ENCODE measurements at regions not wholly inside any gene's neighbourhood (a gene's known extent, or its start where the extent isn't known, plus 50 kb on each side); places are given as distances from the start of the nearest gene placed in this dataset.
A peak's percentile ranks its signal among the peaks of the same experiment; 100 is the strongest.

DNA sequence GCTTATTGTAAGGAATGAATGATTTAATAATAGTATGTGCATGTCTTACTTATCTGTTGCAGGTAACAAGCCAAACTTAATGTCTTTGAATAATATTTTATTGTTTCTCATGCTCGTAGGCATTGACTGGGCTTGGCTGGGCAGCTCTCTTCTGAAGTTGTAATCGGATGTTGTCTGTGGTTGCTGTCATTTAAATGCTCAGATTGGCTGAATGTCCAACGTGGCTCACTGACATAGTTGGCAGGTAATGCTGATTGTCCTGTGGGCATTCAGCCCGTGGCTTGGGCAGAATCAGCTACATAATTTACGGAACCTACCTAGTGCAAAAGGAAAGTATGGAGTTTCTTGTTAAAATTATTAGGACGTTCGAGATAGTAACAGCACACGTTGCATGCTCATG is 297.4 kb upstream of the GBE1 start:
- DNase-seq, result no peak

DNA sequence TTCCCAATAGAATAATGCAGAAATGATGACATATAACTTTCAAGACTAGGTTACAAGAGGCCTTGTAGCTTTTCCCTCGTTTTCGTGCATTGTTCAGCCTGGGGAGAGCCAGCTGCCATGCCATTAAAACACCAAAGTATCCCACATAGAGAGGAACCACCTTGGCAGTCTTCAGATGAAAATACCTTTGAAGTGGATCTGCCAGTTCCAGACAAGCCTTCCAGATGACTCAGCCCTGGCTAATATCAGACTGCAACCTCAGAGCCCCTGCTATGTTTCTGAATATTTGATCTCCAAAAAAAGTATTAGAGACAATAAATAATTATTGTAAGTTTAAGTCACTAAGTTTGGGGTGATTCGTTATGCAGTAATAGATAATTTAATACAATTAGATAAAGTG is 294.3 kb upstream of the GBE1 start:
- DNase-seq, result no peak

DNA sequence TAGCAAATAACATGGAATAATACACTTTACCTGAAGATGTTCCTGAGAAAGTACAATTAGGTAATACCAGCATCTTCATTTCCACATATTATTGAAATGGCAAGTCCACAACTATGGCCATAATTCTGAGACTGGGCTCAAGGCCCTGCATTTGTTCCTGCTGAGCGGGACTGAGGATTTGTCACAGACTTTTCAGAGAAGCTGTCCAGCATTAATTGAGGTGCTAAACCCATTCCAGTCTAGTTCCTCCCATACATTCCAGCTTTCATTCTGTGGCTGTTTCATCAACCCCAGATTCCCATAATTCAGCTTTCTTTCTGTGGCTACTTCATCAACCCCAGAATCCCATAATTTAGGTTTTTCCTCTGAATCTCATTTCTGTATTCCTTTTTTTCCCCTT is 293.4 kb upstream of the GBE1 start:
- DNase-seq, result no peak

DNA sequence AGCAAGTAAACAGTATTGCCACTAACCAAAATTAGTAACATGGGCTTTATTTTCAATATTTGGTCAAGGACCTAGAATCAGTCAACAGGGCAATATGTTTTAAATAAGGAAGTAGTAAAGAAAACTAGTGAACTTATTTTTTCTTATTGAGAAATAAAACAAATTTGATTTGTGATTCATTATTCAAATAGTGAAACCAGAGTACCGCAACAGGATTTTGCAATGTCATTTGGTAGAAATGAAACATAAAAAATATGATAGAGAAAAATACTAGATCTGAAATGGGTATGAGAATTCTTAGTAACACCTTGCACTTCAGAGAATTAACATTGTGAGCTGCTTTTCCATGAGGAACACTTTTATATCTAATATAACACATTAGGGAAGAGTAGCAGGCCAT is 291.8 kb upstream of the GBE1 start:
- DNase-seq, result no peak

- DNase-seq, result no peak
These were observed 288.9 kb upstream of the GBE1 start for GRCh38 chr3:82050382-82050781.

DNA sequence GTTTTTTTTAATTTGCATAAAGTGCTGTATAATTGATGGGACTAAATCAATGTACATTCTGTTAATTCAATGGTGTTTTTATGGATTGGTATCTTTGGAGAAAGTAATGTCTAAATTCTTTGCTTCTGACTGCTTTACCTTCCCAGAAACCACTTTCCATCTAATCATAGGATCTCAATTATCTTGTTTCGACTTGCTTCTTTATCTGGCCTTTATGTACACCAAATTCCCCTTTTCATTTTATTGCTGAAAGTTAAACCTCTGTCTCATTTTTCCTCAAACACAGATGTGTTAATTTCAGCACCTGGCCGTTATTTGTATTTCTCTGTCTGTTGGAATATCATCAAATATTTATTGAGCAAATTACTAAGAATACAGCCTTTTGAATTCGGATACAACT is 287.3 kb upstream of the GBE1 start:
- no peak for DNase-seq

GRCh38 chr3:82044930-82045705 is 283.7 kb upstream of the GBE1 start:
- DNase-seq, result no peak

- DNase-seq, result peak; percentile 8
These were observed 277.1 kb upstream of the GBE1 start for GRCh38 chr3:82038556-82038955.

DNA sequence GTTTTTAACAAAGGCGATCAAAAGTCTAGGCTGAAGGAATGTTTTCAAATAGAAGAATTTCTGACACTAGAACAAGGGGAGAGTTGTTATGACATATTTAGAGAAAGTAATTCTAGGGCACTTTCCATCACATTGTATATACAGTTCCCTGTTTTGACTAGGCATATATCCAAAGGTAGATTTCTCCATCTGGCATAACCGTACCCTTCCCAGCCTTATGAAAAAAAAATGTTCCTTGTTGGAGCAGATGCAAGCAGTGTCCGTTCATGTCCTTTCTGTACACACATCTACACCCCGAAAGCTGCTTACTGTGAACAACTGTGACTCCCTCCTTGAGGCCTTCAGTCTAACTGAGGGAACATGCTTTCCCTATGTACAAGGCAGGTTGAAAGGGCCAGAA is 271.7 kb upstream of the GBE1 start:
- DNase-seq, result no peak

DNA sequence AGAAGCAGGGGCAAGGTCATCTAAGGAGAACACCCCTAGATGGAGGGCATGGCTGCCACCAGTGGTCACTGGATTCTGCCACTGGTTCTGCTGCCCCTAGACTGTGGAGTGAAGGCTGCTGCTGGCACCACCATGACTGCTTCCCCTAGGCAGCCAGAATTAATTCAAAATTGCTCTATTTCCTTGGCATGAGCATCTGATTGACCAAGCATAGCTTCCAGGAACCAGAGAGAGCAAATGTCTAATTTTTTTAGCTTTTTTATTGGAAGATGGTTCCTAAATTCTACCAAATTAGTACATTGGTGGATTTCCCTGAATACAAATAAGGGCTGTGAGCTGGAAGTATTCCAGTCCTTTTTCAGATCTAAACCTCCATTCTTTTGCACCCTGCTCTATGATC is 270.2 kb upstream of the GBE1 start:
- DNase-seq, result no peak

GRCh38 chr3:82030916-82031315 is 269.5 kb upstream of the GBE1 start:
- no peak for DNase-seq

GRCh38 chr3:82022836-82023235 is 261.4 kb upstream of the GBE1 start:
- no peak for DNase-seq

DNA sequence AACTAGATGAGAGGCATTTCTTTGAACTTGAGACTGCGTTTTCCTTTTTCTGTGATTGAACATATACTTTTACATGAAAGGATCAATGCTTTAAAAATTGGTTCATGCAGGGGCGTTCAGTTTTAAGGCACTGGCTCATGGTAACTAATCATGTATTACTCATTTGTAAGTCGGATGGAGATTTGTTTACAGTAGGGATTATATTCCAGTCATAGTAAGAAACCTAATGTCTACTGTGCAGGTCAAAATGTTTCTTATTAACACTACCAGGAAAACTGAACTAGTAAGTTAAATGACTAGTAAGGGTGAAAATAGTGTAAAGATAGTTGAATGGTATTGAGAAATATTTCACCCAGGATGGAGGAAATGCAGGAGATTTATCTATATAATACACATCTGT is 258.8 kb upstream of the GBE1 start:
- DNase-seq, result no peak

- DNase-seq, result no peak
These were observed 253.8 kb upstream of the GBE1 start for GRCh38 chr3:82015241-82015640.

GRCh38 chr3:82012775-82013174 is 251.3 kb upstream of the GBE1 start:
- DNase-seq, result no peak

GRCh38 chr3:82011336-82011735 is 249.9 kb upstream of the GBE1 start:
- no peak for DNase-seq

GRCh38 chr3:82005266-82005665 is 243.8 kb upstream of the GBE1 start:
- no peak for DNase-seq

DNA sequence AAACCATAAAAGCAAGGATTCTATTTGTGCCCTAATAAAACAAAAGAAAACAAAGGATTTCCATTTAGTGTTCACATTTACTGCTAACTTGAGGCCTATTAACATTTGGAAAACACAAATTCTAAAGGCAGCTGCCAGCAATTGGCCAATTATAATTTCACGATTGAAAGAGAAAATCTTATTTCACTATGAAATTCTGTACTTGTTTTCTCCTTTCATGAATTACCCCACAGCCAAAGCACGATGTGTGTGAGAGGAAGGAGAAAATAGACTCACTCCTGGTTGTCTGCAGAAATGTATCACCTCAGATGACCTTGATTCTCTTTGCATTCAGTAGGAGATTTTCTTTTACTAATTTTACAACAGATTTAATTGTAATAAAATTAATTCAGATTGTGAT is 242.8 kb upstream of the GBE1 start:
- DNase-seq, result no peak

DNA sequence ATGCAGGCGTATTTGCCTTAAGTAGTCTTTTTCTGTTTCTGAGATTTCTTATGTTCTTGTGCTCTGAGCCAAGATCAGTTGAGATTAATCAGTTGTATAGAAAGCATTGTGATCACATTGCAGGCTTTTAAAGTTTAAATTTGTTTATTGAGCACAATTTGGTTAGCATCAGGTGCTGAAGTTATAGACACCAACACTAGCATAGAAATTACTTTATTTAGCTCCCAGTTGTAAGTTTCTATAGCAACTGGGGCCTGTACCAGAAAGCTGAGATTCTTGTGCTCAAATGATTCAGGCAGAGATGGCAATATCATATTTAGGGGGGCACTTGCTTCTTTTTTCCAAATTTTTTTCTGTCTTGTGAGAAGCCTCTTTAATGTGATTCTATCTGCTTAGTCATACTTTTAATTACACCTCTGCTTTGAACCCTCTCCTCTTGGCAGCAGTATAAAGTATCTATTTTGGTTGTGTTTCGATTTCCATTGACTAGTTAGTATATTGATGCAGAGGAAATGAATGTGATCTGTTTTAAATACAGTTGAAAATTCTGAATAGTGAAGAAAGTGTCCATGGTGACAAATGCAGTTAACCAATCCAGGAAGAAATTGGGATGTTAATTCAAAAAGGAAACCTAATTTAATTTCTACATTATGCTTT is 241.7 kb upstream of the GBE1 start:
- no peak for DNase-seq

DNA sequence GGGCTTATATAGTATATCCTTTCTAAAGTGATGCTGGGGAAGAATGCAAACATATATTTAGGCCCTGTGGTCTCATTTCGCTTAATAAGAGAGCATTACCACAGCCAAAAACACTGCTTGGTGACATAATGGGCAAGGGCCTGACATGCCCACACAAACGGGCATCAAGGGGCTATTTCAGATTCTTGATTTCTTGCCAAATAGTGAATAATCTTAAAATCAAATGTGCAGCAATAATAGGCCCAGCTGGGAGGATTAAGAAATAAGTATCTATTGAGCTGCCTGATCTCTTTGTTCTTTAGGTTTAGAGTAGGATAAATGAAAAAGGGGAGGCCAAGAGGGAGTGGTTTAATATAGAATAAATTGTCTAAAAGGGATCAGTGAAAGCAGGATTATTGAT is 241.0 kb upstream of the GBE1 start:
- DNase-seq, result no peak

DNA sequence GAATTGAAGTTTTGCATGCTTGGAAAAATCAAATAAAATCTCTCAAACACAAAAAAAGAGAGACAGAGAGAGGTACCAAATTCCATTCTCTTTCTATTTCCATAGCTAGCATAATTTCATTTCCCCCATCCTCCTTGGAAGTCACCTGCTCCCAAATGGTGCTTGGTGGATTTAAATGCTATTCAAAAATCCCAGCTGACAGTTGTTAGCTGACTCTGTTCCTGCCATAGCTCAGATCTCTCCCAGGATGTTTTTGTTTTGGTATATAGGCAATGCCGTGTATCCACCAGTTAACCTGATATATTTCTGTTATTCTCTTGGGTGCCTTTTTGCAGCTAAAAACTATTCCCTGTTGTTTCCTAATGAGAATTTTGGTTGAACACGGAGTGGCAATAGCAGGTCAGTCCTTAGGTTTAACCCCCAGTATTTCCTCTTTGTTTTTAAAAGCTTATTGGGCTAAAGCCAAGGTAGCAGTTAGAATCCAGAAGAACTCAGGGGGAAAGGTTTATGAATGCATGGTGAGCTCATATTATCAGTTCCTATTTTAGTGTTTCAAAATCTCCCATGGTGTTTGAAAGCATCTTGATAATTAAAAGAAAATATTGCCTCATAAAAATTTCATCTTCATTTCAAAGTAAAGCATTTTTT is 240.0 kb upstream of the GBE1 start:
- no peak for DNase-seq

- DNase-seq, result no peak
These were observed 239.3 kb upstream of the GBE1 start for GRCh38 chr3:82000773-82001172.

DNA sequence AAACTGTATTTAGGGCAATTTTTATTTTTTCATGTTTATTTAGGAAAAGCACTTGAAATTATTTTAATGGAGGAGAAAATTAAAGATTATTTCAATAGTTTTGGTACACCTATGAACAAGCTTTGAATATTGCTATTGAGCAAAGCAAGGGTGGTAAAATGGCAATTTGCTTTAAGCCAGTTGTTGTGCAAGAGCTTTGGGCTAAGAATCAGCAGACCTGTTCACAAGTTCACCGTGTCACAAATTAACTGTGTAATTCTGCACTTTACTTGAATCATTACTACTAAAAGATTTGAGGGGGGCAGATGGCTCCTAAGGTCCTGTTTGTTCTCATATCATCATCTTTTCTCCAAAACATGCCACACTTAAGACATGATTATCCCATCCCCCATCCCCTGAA is 238.9 kb upstream of the GBE1 start:
- DNase-seq, result no peak

DNA sequence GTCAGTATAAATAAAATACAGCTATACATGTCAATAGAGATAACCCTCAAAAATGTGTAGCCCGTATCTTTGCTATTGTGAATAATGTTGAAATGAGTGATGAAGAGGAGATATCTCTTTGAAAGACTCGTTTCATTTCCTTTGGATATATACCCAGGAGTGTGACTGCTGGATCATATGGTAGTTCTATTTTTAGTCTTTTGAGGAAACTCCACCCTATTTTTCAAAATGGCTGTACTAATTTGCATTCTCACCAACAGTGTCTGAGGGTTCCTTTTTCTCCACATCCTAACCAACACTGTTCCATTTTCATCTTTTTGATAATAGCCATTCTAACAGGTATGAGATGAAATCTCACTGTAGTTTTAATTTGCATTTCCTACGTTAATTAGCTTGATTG is 237.5 kb upstream of the GBE1 start:
- DNase-seq, result no peak

Data from amniotic stem cell (primary cell).